ENCODE measurements at regions not wholly inside any gene's neighbourhood (a gene's known extent, or its start where the extent isn't known, plus 50 kb on each side); places are given as distances from the start of the nearest gene placed in this dataset.
A peak's percentile ranks its signal among the peaks of the same experiment; 100 is the strongest.

DNA sequence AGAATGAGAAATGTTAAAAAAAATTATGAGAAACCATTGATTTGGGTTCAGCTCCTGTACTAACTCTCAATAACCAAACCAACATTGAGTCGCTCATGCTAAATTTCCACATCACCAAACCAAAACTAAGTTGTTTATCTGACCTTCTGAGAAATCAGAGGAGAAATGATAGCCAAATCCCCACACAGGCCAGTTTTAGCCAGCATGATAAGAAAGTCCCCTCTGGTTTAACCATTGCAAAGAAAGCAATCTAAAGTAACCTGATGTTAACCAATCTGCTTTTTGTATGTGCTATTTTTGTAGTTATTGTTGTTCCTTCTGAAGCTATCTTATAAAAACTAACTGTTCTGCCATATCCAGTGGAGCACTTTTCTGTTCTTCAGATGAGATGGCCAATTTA, 599.7 kb downstream of the SLC16A7 start:
- no peak for DNase-seq (ENCODE audit: low read depth in 2 of 2)
- Histone ChIP-seq H3K4me3 (replicated peaks in 1 of 4; ENCODE audit: control extremely low read depth in 1 of 4, insufficient read depth in 1 of 4, low read depth in 3 of 4, low read length in 4 of 4) (no peak overlapping the region), H3K27ac (ENCODE audit: insufficient read depth, low read length) (no peak overlapping the region), H3K4me2 (ENCODE audit: extremely low read depth, insufficient read depth, low read length) (no peak overlapping the region), H4K20me1 (ENCODE audit: control insufficient read depth, extremely low read depth, insufficient read depth, low read length) (no peaks in the 10 kb centered on the region), H3K9ac (ENCODE audit: insufficient read depth, low read length) (no peak overlapping the region), H3K9me3 (ENCODE audit: control insufficient read depth, insufficient read depth, low read depth, low read length) (no peaks in the 10 kb centered on the region), H3K27me3 (ENCODE audit: control insufficient read depth, insufficient read depth, low read length) (no peaks in the 10 kb centered on the region), H3K79me2 (ENCODE audit: control insufficient read depth, insufficient read depth, low read length) (no peaks in the 10 kb centered on the region), H3K36me3 (ENCODE audit: control insufficient read depth, insufficient read depth, low read length) (no peaks in the 10 kb centered on the region), H2AFZ (ENCODE audit: low read length) (no peak overlapping the region), H3K4me1 (ENCODE audit: control insufficient read depth, extremely low read depth, insufficient read depth, low read length) (no peaks in the 10 kb centered on the region)
- no peak for TF ChIP-seq EZH2 (IDR thresholded peaks at IDR 0.05; ENCODE audit: low read length, missing control alignments)
- TF ChIP-seq, protein P1, sequence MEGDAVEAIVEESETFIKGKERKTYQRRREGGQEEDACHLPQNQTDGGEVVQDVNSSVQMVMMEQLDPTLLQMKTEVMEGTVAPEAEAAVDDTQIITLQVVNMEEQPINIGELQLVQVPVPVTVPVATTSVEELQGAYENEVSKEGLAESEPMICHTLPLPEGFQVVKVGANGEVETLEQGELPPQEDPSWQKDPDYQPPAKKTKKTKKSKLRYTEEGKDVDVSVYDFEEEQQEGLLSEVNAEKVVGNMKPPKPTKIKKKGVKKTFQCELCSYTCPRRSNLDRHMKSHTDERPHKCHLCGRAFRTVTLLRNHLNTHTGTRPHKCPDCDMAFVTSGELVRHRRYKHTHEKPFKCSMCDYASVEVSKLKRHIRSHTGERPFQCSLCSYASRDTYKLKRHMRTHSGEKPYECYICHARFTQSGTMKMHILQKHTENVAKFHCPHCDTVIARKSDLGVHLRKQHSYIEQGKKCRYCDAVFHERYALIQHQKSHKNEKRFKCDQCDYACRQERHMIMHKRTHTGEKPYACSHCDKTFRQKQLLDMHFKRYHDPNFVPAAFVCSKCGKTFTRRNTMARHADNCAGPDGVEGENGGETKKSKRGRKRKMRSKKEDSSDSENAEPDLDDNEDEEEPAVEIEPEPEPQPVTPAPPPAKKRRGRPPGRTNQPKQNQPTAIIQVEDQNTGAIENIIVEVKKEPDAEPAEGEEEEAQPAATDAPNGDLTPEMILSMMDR (conservative IDR thresholded peaks at IDR 0.05 in 1 of 2, IDR thresholded peaks at IDR 0.05 in 1 of 2; ENCODE audit: low read depth in 1 of 2, low read length in 2 of 2), result no peak

- Histone ChIP-seq H3K4me3 (replicated peaks in 1 of 4; ENCODE audit: control extremely low read depth in 1 of 4, insufficient read depth in 1 of 4, low read depth in 3 of 4, low read length in 4 of 4) (no peak overlapping the region), H3K9me3 (ENCODE audit: control insufficient read depth, insufficient read depth, low read depth, low read length) (no peaks in the 10 kb centered on the region), H3K27ac (ENCODE audit: insufficient read depth, low read length) (no peak overlapping the region), H3K27me3 (ENCODE audit: control insufficient read depth, insufficient read depth, low read length) (no peaks in the 10 kb centered on the region), H4K20me1 (ENCODE audit: control insufficient read depth, extremely low read depth, insufficient read depth, low read length) (no peaks in the 10 kb centered on the region), H3K4me2 (ENCODE audit: extremely low read depth, insufficient read depth, low read length) (no peak overlapping the region), H3K9ac (ENCODE audit: insufficient read depth, low read length) (no peak overlapping the region), H2AFZ (ENCODE audit: low read length) (no peak overlapping the region), H3K4me1 (ENCODE audit: control insufficient read depth, extremely low read depth, insufficient read depth, low read length) (no peaks in the 10 kb centered on the region), H3K36me3 (ENCODE audit: control insufficient read depth, insufficient read depth, low read length) (no peaks in the 10 kb centered on the region), H3K79me2 (ENCODE audit: control insufficient read depth, insufficient read depth, low read length) (no peaks in the 10 kb centered on the region)
- no peak for DNase-seq (ENCODE audit: low read depth in 2 of 2)
- TF ChIP-seq, protein P1 (conservative IDR thresholded peaks at IDR 0.05 in 1 of 2, IDR thresholded peaks at IDR 0.05 in 1 of 2; ENCODE audit: low read depth in 1 of 2, low read length in 2 of 2), result no peak
- no peak for TF ChIP-seq EZH2 (IDR thresholded peaks at IDR 0.05; ENCODE audit: low read length, missing control alignments)
Observed at GRCh38 chr12:60196366-60196765, 600.5 kb downstream of the SLC16A7 start.

GRCh38 chr12:60197589-60197988, 601.8 kb downstream of the SLC16A7 start:
- Histone ChIP-seq H3K4me2 (ENCODE audit: extremely low read depth, insufficient read depth, low read length) (no peak overlapping the region), H3K27ac (ENCODE audit: insufficient read depth, low read length) (no peak overlapping the region), H3K27me3 (ENCODE audit: control insufficient read depth, insufficient read depth, low read length) (no peaks in the 10 kb centered on the region), H3K79me2 (ENCODE audit: control insufficient read depth, insufficient read depth, low read length) (no peaks in the 10 kb centered on the region), H3K9ac (ENCODE audit: insufficient read depth, low read length) (no peak overlapping the region), H4K20me1 (ENCODE audit: control insufficient read depth, extremely low read depth, insufficient read depth, low read length) (no peaks in the 10 kb centered on the region), H2AFZ (ENCODE audit: low read length) (no peak overlapping the region), H3K4me3 (replicated peaks in 1 of 4; ENCODE audit: control extremely low read depth in 1 of 4, insufficient read depth in 1 of 4, low read depth in 3 of 4, low read length in 4 of 4) (no peak overlapping the region), H3K4me1 (ENCODE audit: control insufficient read depth, extremely low read depth, insufficient read depth, low read length) (no peaks in the 10 kb centered on the region), H3K36me3 (ENCODE audit: control insufficient read depth, insufficient read depth, low read length) (no peaks in the 10 kb centered on the region), H3K9me3 (ENCODE audit: control insufficient read depth, insufficient read depth, low read depth, low read length) (no peaks in the 10 kb centered on the region)
- TF ChIP-seq, protein P1 (conservative IDR thresholded peaks at IDR 0.05 in 1 of 2, IDR thresholded peaks at IDR 0.05 in 1 of 2; ENCODE audit: low read depth in 1 of 2, low read length in 2 of 2), result no peak
- TF ChIP-seq EZH2 (IDR thresholded peaks at IDR 0.05; ENCODE audit: low read length, missing control alignments), result no peak
- peak; percentile 44 to 64 for DNase-seq (ENCODE audit: low read depth in 2 of 2)

All from fibroblast of lung (primary cell).